GM18526 (cell line): ENCODE measurements at regions not wholly inside any gene's neighbourhood (a gene's known extent, or its start where the extent isn't known, plus 50 kb on each side); places are given as distances from the start of the nearest gene placed in this dataset.

Source experiments
- POLR2A ChIP-seq: IDR thresholded peaks from 3 replicates; pipeline ENCODE4 v1.6.1; 2011; ENCODE audit not compliant: insufficient read length; ENCODE audit errors: extremely low read depth

DNA sequence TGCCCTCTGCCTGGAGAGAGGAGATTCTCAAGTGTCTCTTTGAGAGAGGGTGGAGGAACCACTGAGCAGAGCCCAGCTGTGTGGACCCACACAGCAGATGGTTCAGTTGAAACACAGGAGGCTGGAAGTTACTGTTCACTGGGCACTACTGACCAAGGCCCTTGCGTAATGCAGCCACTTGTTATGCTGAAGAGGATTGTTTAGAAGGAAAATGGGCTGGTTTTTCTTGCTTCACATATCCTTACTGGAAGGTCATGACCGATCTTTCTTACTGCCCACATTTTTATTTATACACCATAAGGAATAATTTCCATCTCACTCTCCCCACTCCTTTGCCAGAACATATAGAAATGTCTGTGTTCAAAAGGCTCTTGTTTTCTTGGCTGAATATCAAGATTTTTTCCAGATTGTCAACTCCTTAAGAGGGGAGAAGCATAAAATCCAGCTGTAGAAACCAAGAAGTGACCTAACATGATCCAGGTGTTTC, 375.1 kb upstream of the DDHD1 start:
- TF ChIP-seq POLR2A, result no peak

DNA sequence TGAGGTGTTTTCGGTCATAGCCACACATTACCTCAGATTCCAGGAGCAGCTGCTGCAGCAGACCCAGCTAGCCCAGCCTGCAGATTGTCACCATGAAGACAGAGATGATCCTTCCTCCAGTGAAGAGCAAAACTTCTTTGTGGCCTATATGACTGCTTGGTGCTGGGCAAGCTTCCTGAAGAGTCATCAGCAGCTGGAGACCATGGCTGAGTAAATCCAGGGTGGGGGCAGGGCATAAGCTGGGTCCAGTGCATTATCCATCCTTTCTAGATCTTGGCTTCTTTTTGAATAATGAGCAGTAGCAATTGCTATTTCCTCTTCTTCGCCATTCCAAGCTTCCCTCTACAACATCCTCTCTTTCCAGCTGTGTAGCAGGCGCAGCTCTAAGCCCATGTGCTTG, 373.1 kb upstream of the DDHD1 start:
- TF ChIP-seq POLR2A, result no peak

DNA sequence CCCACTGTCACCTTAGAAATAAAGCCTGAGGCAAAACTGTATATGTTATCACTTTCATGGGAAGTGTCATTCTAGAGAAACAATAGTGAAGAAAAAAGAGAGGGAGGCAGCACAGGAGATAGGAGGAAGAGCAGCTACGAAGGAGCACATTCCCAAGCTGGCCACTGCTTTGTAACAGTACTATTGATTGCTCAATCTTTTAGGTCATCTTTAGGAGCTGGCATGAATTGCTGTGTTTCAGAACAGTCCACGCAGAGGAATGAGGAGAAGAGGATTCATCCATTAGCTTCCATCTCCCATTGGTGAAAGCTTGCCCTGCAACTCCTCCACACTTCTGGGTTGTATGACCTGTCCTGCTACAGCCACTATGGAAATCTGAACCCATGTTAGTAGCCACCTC, 372.5 kb upstream of the DDHD1 start:
- no peak for TF ChIP-seq POLR2A

DNA sequence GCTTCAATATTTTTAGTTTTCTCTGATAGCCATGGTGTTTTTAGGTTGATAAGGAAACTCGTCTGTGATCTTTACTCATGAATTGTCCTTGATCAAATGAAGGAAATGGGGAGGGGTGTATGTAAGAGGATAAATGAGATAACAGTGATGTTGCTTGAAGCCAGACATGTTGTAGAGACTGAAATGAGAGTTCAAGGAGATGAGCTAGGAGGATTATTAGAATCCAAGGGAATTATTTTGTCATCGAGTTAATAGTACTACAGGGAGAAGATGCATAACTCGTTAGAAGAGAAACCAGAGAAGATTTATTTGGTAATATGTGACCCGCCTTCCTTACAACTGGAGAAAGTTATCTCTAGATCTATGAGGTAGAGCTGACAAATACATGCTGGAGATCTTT, 371.3 kb upstream of the DDHD1 start:
- no peak for TF ChIP-seq POLR2A

DNA sequence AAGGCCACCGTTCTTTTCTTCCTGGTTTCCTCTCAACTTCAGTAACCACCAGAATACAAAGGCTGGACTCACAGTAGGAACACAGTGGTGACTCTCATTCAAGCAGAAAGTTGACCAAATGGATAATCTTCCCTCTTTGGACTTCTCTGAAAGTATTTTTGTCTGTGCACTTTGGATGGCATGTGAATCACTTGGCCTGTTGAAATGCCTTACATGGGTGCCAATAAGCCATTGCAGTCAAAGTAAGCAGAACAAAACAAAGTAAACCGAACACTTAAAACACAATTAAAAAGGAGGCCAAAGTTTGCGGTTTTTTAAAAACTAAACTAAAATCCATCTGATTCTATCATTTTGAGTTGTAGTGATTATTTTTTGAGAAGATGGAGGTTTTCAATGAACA, 370.1 kb upstream of the DDHD1 start:
- TF ChIP-seq POLR2A, result no peak

DNA sequence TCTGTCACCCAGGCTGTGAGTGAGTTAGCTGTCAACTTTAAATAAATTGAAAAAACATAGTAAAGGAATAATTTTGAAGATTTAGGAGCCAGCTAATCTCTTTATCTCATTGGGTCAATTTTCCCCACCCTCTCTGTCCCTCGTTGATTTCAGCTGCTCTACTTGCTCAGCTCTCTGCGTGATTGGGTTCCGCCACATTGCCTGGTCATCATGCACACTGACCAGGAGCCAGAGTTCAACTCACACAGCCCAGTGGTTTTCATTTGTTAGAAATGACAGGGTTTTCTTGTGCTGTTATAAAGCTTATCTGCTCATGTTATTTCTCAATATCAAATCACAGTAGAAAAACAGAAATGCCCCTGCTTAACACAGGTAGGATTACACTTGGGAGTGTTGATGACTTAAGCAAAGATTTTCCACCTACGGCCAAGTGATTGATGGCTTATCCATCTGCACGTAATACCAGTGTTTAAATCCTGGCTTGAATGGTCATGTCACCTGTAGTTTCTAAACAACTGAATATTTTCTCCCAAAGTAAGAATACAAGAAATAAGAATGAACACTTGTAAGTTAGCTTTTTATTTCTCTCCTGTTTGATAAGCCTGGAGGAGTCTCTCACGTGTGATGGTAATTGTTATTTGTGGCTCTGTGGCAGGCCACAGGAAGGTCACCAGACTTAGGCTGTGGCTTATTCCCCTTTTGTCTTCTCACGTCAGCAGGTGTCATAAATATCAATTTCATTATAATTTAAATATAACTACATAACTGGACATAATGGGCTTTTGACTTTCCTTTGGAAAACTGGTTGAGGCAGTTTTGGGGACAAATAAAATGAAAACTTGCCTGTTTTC, 367.2 kb upstream of the DDHD1 start:
- TF ChIP-seq POLR2A, result no peak

DNA sequence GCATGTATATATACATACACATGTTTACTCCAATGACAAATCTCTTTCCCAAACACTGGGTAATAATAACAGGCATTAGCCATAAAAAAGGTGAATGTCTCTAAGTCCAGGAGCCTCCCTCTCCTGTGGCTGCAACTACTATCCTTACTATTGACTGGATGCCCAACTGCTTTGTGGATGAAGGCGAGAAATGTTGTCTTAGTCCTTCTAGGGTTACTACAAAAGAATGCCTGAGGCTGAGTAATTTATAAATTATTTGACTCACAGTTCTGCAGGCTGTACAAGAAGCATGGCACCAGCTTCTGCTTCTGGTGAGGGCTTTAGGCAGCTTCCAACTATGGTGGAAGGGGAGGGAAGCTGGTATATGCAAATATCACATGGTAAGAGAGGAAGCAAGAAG, 366.0 kb upstream of the DDHD1 start:
- TF ChIP-seq POLR2A, result no peak

GRCh38 chr14:53517270-53517960, 364.3 kb upstream of the DDHD1 start:
- TF ChIP-seq POLR2A, result no peak

DNA sequence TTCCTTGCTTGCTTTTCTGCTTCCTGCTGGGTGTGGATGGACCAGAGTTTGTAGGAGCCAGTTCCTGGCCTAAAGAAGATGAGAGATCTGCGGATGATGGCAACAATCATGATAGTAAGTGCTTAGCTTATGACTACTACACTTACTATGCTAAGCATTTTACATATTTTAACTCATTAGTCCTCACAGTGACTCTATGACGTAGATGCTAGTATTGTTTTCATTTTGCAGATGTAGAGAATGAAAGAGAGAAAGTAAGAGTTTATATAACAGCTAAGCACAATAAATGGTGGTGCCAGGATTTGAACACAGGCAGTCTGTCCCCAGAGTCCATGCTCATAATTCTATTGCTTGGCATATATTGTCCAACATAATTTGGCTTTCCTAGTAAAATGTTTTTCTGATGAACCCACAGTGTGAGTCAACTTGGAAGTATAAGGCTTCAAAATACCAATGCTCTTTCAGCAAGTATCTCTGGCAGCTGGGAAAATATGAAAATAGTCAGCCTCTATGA, 363.2 kb upstream of the DDHD1 start:
- TF ChIP-seq POLR2A, result no peak

DNA sequence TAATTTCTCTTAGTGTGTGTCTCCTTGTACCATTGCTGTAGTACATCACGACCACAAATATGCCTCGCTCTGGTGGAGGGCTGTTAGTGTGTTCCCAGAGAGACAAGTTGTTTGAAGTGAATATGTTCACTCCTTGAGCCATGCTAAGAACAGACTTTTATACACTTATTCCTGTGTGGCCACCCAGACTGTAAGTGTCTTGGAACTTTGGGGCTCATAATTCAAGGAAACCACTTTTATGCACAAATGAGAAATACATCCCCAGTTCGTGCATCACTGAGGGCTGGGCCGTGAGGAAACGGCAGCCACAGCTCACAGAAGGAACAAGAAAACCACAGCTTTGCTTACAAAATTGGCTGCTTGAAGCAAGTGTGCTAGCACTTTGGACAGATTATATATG, 362.2 kb upstream of the DDHD1 start:
- no peak for TF ChIP-seq POLR2A

DNA sequence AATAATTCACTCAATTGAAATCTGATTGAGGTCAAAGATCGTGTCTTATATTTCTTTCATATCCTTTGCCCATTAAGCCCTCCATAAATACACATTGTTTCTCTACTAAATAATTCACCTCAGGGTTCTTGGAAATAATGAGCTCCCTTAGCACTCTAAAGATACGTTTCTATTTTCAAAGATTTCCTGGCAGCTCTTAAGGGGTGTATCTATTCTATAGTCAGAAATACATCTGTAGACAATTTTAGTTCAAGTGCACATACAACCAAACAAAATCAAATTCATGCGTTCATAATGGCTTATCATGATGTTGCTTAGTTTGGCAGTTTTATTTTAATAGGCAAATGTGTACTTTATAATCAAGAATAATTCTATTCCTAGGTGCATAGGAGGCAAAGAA, 361.1 kb upstream of the DDHD1 start:
- no peak for TF ChIP-seq POLR2A

- TF ChIP-seq POLR2A, result no peak
Measured at GRCh38 chr14:53510281-53510912, 357.3 kb upstream of the DDHD1 start.

DNA sequence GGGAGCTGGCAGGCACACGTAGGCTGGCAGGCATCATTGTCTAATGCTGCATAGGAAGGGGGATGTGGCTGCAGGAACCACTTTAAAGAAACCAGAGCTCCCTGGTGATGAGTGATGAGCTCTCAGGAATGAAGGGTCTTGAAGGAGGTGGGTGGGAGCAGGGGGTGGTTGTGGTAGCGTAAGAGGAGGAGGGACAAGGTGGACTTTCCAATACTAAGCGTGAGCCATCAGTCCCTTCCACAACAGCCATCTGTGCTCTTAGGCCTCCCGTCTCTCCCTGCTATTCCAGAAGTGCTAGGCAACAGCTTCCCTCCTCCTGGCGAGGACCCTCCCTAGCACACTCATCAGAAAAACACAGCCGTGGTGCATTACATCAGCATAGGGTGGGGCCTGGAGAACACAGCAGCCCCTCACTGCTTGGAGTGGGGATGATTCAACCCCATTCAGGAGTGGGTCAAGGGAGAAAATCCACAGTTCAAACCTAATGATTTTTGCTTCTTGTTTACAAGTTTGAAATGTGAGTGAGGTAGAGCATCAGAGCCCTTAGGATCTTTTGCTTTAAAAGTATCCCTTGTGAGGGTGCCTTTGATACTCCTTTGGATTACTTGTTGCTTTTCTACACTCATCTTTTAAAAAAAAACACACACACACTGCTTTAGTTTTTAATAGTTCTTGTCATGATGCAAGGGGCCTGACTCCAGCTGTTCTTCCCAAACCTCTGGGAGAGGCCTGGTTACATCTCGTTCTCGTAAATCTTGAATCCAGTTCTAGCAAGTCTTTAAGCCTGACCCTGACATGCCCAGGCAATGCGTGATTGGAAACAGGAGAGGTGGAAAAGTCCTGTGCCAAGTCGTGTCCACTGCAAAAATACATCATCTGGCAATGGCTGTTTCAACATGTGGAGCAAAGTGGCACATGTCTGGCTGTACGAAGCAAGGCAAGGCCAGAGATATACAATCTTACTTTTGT, 356.4 kb upstream of the DDHD1 start:
- no peak for TF ChIP-seq POLR2A

- no peak for TF ChIP-seq POLR2A
Measured at GRCh38 chr14:53501361-53502211, 348.5 kb upstream of the DDHD1 start.
